HL-60 (cell line): ENCODE measurements at regions not wholly inside any gene's neighbourhood (a gene's known extent, or its start where the extent isn't known, plus 50 kb on each side); places are given as distances from the start of the nearest gene placed in this dataset.
"Not testable (repeated sequence)": the region's sequence is repeated elsewhere in the genome, so short reads cannot be mapped to it uniquely, and the experiment has no call there.

Experiments used
- DNase-seq, 2 experiments: peaks; one replicate each; pipeline ENCODE4 v3.0.0-alpha.2; 2010 to 2020; ENCODE audit warnings: low read depth in 1 of 2, low spot score in 1 of 2
- H3K27ac ChIP-seq: fragments of 250-450 bp; sonication (Bioruptor Pico); replicated peaks from 2 replicates; pipeline ENCODE4 v1.5.1; 2020; ENCODE audit warnings: mild to moderate bottlenecking, moderate library complexity
- H3K27me3 ChIP-seq: fragments of 250-450 bp; sonication (Bioruptor Pico); 2 replicates; pipeline ENCODE4 v1.5.1; 2021; ENCODE audit warnings: mild to moderate bottlenecking, moderate library complexity; ENCODE audit not compliant: insufficient read depth, poor library complexity, severe bottlenecking
- H3K4me3 ChIP-seq: replicated peaks from 2 replicates; pipeline ENCODE4 v1.5.1; 2011; ENCODE audit warnings: mild to moderate bottlenecking, control low read depth, low read length; ENCODE audit not compliant: insufficient read depth
- GABPA ChIP-seq: IDR thresholded peaks from 2 replicates; pipeline ENCODE4 v1.6.1; 2012; ENCODE audit warnings: low read depth
- POLR2AphosphoS5 ChIP-seq: IDR thresholded peaks from 2 replicates; pipeline ENCODE4 v1.6.1; 2012; ENCODE audit warnings: low read depth
- REST ChIP-seq: IDR thresholded peaks from 2 replicates; pipeline ENCODE4 v1.6.1; 2012; ENCODE audit warnings: low read depth; ENCODE audit not compliant: insufficient replicate concordance
- SPI1 ChIP-seq: IDR thresholded peaks from 2 replicates; pipeline ENCODE4 v1.6.1; 2012; ENCODE audit warnings: low read depth, mild to moderate bottlenecking, borderline replicate concordance
- TF ChIP-seq, protein P1 (sequence below): IDR thresholded peaks from one replicate; pipeline ENCODE4 v1.5.1; 2011; ENCODE audit warnings: low read length, control low read depth, inconsistent platforms; ENCODE audit not compliant: insufficient read depth

DNA sequence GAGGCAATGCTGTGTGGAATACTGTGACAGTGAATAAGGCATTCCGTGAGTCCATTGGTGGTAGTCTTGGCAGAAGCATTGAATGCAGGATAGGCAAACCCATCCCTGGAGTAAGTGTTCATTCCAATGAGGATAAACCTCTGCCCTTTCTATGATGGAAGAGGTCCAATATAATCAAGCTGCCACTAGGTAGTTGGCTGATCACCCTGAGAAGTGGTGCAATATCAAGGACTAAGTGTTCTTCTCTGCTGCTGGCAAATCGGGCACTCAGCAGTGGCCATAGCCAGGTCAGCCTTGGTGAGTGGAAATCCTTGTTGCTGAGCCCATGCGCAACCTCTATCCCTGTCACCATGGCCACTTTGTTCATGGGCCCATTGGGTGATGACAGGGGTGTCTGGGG lies 70.1 kb downstream of the FBXO4 start:
- Histone ChIP-seq H3K4me3 (no peak overlapping the region), H3K27me3 (no peaks in the 10 kb centered on the region)
- no peak for DNase-seq

DNA sequence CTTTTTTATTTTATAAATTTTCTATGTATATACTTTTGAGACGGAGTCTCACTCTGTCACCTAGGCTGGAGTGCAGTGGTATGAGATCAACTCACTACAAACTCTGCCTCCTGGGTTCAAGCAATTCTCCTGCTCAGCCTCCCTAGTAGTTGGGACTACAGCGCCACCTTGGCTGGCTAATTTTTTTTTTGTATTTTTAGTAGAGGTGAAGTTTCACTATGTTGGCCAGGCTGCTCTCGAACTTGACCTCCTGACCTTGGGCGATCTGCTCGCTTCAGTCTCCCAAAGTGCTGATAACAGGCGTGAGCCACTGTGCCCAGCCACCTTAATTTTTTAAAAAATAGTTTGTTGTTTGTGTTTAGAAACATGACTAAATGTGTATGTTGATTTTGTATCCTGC lies 76.6 kb downstream of the FBXO4 start:
- Histone ChIP-seq H3K4me3 (no peak overlapping the region), H3K27ac (no peak overlapping the region), H3K27me3 (no peaks in the 10 kb centered on the region)
- TF ChIP-seq GABPA (no peak), SPI1 (no peak), POLR2AphosphoS5 (no peak), REST (no peak)
- TF ChIP-seq, protein P1, sequence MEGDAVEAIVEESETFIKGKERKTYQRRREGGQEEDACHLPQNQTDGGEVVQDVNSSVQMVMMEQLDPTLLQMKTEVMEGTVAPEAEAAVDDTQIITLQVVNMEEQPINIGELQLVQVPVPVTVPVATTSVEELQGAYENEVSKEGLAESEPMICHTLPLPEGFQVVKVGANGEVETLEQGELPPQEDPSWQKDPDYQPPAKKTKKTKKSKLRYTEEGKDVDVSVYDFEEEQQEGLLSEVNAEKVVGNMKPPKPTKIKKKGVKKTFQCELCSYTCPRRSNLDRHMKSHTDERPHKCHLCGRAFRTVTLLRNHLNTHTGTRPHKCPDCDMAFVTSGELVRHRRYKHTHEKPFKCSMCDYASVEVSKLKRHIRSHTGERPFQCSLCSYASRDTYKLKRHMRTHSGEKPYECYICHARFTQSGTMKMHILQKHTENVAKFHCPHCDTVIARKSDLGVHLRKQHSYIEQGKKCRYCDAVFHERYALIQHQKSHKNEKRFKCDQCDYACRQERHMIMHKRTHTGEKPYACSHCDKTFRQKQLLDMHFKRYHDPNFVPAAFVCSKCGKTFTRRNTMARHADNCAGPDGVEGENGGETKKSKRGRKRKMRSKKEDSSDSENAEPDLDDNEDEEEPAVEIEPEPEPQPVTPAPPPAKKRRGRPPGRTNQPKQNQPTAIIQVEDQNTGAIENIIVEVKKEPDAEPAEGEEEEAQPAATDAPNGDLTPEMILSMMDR = no peak
- no peak for DNase-seq

More for the DNA sequence above, 70.1 kb downstream of the FBXO4 start:
- H3K27ac ChIP-seq = no peak overlapping the region
- TF ChIP-seq, protein P1 = no peak
- TF ChIP-seq POLR2AphosphoS5 (no peak), REST (no peak), GABPA (no peak), SPI1 (no peak)

DNA sequence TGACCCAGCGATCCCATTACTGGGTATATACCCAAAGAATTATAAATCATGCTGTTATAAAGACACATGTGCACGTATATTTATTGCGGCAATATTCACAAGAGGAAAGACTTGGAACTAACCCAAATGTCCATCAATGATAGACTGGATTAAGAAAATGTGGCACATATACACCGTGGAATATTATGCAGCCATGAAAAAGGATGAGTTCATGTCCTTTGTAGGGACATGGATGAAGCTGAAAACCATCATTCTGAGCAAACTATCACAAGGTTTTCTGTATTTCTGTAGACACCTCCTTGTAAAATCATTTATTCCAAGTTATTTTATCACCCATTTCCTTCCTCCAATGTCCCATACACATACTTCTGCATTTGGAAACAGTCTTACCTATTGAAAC lies 78.8 kb downstream of the FBXO4 start:
- not testable (repeated sequence) for DNase-seq, H3K27ac ChIP-seq, H3K4me3 ChIP-seq, H3K27me3 ChIP-seq

DNA sequence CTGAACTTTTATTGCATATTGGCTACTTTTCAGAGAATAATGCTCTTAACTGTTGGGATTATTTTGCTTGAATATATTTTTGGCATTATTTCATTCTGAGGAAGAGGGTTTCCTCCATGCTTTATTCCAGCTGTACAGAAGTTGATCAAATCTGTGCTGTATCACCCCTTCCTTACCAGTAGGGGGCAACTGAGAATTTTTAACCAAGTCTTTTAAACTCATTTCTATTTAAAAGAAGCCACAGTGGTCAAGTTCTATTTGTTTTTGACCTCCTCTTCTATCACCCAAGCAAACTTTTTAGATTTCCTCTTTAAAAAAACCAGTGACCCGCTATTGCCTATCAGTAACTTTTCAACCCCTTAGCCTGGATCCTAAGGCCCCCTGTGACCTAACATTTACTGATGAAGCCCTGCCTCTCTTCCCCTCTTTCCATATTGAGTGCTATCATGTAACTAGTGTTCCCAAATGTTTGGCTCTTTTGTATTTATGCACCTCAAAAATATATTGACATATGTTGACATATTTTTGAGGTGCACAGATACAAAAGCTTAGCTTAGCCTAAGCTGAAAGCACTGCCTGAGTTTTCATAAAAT lies 80.6 kb downstream of the FBXO4 start:
- no peak for TF ChIP-seq SPI1
- no peak for TF ChIP-seq REST
- TF ChIP-seq, protein P1 = peak; percentile 57
- Histone ChIP-seq H3K27me3 (no peaks in the 10 kb centered on the region), H3K27ac (no peak overlapping the region), H3K4me3 (no peak overlapping the region)
- DNase-seq = peak in 1 of 2 experiments; percentile 1
